ENCODE measurements at regions not wholly inside any gene's neighbourhood (a gene's known extent, or its start where the extent isn't known, plus 50 kb on each side); places are given as distances from the start of the nearest gene placed in this dataset.
A peak's percentile ranks its signal among the peaks of the same experiment; 100 is the strongest.

DNA sequence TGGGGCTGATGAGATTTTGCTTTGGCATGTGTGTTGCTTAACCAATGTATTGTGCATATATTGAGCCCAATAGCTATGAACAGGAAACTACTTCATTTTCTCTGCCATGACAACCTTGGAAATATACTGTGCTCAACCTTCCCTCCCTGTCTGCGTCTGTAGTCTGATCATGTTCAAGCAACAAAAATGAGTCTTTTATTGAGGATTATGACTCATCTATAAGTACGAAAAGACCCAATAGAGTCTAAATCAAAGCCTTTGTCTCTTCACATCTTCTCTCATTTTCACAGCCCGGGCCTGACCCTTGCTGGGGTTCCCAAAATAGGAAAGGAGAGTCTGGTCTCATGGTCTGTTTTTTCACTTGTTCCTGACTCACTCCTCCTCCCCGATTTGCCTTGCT lies 158.2 kb downstream of the CAND1 start:
- Histone ChIP-seq H3K9me3 (ENCODE audit: control insufficient read depth in 4 of 4, insufficient read depth in 3 of 4, low read length in 3 of 4) (peaks cover 0 to 2% (median 0%) of the 10 kb centered on the region in 4 donors), H3K27me3 (ENCODE audit: control insufficient read depth in 3 of 3, insufficient read depth in 3 of 3, low read length in 2 of 3) (no peaks in the 10 kb centered on the region), H3K36me3 (ENCODE audit: control insufficient read depth in 4 of 4, insufficient read depth in 4 of 4, low read length in 4 of 4) (no peaks in the 10 kb centered on the region), H3K4me1 (ENCODE audit: control insufficient read depth in 5 of 5, insufficient read depth in 5 of 5, low read length in 5 of 5) (peaks cover 0 to 25% (median 11%) of the 10 kb centered on the region in 5 donors), H3K27ac (ENCODE audit: low read depth in 1 of 2, low read length in 1 of 2) (no peak overlapping the region), H3K4me3 (no peak overlapping the region), H3K9ac (ENCODE audit: insufficient read depth in 1 of 2, low read length in 2 of 2) (no peak overlapping the region)
- 91 to 93% methylated on average over 4 of the region's 4 CpGs for WGBS, 2 donors
- DNase-seq (no peak), ATAC-seq (ENCODE audit: insufficient read depth, low FRiP score) (no peak)
- TF ChIP-seq, protein P1, sequence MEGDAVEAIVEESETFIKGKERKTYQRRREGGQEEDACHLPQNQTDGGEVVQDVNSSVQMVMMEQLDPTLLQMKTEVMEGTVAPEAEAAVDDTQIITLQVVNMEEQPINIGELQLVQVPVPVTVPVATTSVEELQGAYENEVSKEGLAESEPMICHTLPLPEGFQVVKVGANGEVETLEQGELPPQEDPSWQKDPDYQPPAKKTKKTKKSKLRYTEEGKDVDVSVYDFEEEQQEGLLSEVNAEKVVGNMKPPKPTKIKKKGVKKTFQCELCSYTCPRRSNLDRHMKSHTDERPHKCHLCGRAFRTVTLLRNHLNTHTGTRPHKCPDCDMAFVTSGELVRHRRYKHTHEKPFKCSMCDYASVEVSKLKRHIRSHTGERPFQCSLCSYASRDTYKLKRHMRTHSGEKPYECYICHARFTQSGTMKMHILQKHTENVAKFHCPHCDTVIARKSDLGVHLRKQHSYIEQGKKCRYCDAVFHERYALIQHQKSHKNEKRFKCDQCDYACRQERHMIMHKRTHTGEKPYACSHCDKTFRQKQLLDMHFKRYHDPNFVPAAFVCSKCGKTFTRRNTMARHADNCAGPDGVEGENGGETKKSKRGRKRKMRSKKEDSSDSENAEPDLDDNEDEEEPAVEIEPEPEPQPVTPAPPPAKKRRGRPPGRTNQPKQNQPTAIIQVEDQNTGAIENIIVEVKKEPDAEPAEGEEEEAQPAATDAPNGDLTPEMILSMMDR (IDR thresholded peaks at IDR 0.05; ENCODE audit: control extremely low read depth, extremely low read depth), result no peak

DNA sequence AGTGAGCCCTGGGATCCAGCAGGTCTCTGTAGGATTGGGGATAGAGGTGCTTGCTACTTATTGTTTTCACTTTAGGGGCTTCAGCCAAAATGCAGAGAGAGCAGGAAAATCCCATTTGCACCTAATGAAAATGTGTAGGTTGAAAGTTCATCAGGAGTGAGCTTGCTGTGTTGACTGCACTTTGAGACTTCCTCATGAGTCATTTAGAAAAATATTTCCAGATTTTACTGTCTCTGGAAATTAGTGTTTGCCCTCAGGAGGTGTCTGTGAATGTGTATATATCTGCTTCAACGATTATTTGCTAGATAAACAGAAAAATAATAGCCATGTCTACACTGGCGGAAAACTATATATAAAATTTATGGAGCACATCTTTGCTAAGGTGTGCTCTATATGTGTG lies 159.3 kb downstream of the CAND1 start:
- H3K4me3 ChIP-seq, result no peak overlapping the region
- DNase-seq (no peak), ATAC-seq (ENCODE audit: insufficient read depth, low FRiP score) (no peak)
- no peaks in the 10 kb centered on the region for H3K27me3 ChIP-seq (ENCODE audit: control insufficient read depth in 3 of 3, insufficient read depth in 3 of 3, low read length in 2 of 3)
- H3K27ac ChIP-seq (ENCODE audit: low read depth in 1 of 2, low read length in 1 of 2), result no peak overlapping the region
- H3K36me3 ChIP-seq (ENCODE audit: control insufficient read depth in 4 of 4, insufficient read depth in 4 of 4, low read length in 4 of 4), result no peaks in the 10 kb centered on the region
- peaks cover 0 to 27% (median 11%) of the 10 kb centered on the region in 5 donors for H3K4me1 ChIP-seq (ENCODE audit: control insufficient read depth in 5 of 5, insufficient read depth in 5 of 5, low read length in 5 of 5)
- H3K9me3 ChIP-seq (ENCODE audit: control insufficient read depth in 4 of 4, insufficient read depth in 3 of 4, low read length in 3 of 4), result peaks cover 0 to 2% (median 0%) of the 10 kb centered on the region in 4 donors
- 81 to 90% methylated on average over 2 of the region's 2 CpGs for WGBS, 2 donors
- no peak overlapping the region for H3K9ac ChIP-seq (ENCODE audit: insufficient read depth in 1 of 2, low read length in 2 of 2)
- TF ChIP-seq, protein P1 (IDR thresholded peaks at IDR 0.05; ENCODE audit: control extremely low read depth, extremely low read depth), result no peak

DNA sequence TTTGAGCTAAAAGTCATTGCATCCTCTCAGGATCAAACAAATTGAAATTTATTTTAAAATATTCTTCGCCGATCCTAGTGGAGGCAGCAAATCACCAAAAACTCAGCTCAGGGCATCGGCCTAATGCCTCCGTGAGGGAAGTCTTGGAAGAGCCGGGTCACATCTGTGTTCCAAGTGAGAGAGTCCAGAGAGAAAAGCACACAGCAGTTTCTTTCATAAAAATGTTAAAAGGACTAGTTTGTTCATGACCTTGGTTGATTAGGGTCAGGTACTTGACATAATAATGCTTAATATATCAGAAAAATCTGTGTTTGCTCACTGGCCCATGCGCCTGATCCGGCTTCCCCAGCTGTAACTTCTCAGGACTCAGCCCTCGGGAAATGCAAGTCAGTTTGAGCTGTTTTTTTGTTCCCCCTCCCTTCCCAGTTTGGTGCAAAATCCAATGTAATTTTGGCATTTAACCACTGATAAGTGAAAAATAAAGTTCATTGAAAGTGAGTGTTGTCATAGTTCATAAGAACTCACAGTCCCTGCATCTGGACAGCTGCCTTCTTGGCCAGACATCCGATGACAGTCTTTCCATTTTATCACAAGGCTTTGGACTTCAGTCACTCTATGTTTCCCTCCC lies 161.7 kb downstream of the CAND1 start:
- ATAC-seq (ENCODE audit: insufficient read depth, low FRiP score), result peak; percentile 14
- H3K4me3 ChIP-seq, result no peak overlapping the region
- no peak overlapping the region for H3K9ac ChIP-seq (ENCODE audit: insufficient read depth in 1 of 2, low read length in 2 of 2)
- peaks cover 2 to 33% (median 9%) of the 10 kb centered on the region in 5 donors for H3K4me1 ChIP-seq (ENCODE audit: control insufficient read depth in 5 of 5, insufficient read depth in 5 of 5, low read length in 5 of 5)
- no peaks in the 10 kb centered on the region for H3K36me3 ChIP-seq (ENCODE audit: control insufficient read depth in 4 of 4, insufficient read depth in 4 of 4, low read length in 4 of 4)
- H3K27me3 ChIP-seq (ENCODE audit: control insufficient read depth in 3 of 3, insufficient read depth in 3 of 3, low read length in 2 of 3), result no peaks in the 10 kb centered on the region
- 66 to 77% methylated on average over 9 of the region's 9 CpGs for WGBS, 2 donors
- peak; percentile 94 to 99 (median 99) for DNase-seq
- TF ChIP-seq, protein P1 (IDR thresholded peaks at IDR 0.05; ENCODE audit: control extremely low read depth, extremely low read depth), result no peak
- peak overlapping the region in 1 of 2 donors; percentile 49 for H3K27ac ChIP-seq (ENCODE audit: low read depth in 1 of 2, low read length in 1 of 2)
- peaks cover 0 to 2% (median 0%) of the 10 kb centered on the region in 4 donors for H3K9me3 ChIP-seq (ENCODE audit: control insufficient read depth in 4 of 4, insufficient read depth in 3 of 4, low read length in 3 of 4)

All from lung (tissue), 11 donors.